Tibial artery (tissue), 4 donors: ENCODE measurements at regions not wholly inside any gene's neighbourhood (a gene's known extent, or its start where the extent isn't known, plus 50 kb on each side); places are given as distances from the start of the nearest gene placed in this dataset.

Source experiments
- DNase-seq, 2 donors: peaks; one replicate each; pipeline ENCODE4 v3.0.0-alpha.2; 2019
- H3K27ac ChIP-seq, 2 donors: fragments of 200-600 bp; sonication (generic) in 1 of 2; 1 replicate in 1 of 2; 2 replicates in 1 of 2; pipeline ENCODE4 v1.5.1; 2018 to 2019; ENCODE audit warnings: mild to moderate bottlenecking in 1 of 2
- H3K27me3 ChIP-seq, 2 donors: fragments of 200-600 bp; sonication (generic) in 1 of 2; one replicate each; pipeline versions ENCODE4 v1.5.1 to v1.6.0; 2016 to 2019
- H3K36me3 ChIP-seq, 3 donors: fragments of 200-600 bp; sonication (generic) in 2 of 3; one replicate each; pipeline ENCODE4 v1.5.1; 2016 to 2019; ENCODE audit warnings: mild to moderate bottlenecking in 2 of 3
- H3K4me1 ChIP-seq, 4 donors: fragments of 200-600 bp; sonication (generic) in 2 of 4; 1 replicate in 3 of 4; 2 replicates in 1 of 4; pipeline ENCODE4 v1.5.1; 2016 to 2019
- H3K4me3 ChIP-seq, 2 donors: fragments of 200-600 bp; sonication (generic) in 1 of 2; 1 replicate in 1 of 2; 2 replicates in 1 of 2; pipeline ENCODE4 v1.5.1; 2018 to 2019; ENCODE audit warnings: mild to moderate bottlenecking in 2 of 2
- H3K9me3 ChIP-seq, 3 donors: fragments of 200-600 bp; sonication (generic) in 1 of 3; one replicate each; pipeline ENCODE4 v1.5.1; 2016 to 2019
- intact Hi-C: fragments of 100-400 bp; cut with DNase I; formaldehyde crosslinking; loops from one replicate; pipeline ENCODE4 v1.15.0; 2023; ENCODE audit warnings: low total_unique reads
- TF ChIP-seq, protein P1 (sequence below), 2 experiments: fragments of 200-600 bp in 1 of 2; fragments of 450-650 bp in 1 of 2; IDR thresholded peaks; one replicate each; pipeline ENCODE4 v1.5.1; 2017 to 2019; ENCODE audit warnings: antibody characterized with exemption in 2 of 2, mild to moderate bottlenecking in 1 of 2, moderate library complexity in 1 of 2

DNA sequence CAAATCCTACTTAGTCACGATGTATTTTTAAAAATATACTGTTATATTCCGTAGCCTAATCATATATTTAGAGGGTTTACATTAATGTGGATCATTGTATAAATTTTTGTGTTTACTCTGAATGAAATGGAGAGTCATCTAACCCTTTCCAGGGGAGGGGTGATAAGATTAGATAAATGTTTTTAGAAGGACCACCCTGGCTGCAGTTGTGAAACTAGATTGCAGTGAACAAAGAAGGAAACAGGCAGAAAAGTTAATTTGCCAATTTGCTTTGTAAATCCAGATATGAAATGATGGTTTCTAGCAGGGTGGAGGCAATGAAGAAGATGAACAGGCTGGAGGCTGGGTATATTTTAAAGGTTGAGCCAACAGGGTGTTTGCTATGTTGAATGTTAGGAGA, 477.7 kb upstream of the ZMIZ1 start:
- TF ChIP-seq, protein P1, sequence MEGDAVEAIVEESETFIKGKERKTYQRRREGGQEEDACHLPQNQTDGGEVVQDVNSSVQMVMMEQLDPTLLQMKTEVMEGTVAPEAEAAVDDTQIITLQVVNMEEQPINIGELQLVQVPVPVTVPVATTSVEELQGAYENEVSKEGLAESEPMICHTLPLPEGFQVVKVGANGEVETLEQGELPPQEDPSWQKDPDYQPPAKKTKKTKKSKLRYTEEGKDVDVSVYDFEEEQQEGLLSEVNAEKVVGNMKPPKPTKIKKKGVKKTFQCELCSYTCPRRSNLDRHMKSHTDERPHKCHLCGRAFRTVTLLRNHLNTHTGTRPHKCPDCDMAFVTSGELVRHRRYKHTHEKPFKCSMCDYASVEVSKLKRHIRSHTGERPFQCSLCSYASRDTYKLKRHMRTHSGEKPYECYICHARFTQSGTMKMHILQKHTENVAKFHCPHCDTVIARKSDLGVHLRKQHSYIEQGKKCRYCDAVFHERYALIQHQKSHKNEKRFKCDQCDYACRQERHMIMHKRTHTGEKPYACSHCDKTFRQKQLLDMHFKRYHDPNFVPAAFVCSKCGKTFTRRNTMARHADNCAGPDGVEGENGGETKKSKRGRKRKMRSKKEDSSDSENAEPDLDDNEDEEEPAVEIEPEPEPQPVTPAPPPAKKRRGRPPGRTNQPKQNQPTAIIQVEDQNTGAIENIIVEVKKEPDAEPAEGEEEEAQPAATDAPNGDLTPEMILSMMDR (IDR thresholded peaks at IDR 0.05) = no peak
- intact Hi-C loops = no loop called here

DNA sequence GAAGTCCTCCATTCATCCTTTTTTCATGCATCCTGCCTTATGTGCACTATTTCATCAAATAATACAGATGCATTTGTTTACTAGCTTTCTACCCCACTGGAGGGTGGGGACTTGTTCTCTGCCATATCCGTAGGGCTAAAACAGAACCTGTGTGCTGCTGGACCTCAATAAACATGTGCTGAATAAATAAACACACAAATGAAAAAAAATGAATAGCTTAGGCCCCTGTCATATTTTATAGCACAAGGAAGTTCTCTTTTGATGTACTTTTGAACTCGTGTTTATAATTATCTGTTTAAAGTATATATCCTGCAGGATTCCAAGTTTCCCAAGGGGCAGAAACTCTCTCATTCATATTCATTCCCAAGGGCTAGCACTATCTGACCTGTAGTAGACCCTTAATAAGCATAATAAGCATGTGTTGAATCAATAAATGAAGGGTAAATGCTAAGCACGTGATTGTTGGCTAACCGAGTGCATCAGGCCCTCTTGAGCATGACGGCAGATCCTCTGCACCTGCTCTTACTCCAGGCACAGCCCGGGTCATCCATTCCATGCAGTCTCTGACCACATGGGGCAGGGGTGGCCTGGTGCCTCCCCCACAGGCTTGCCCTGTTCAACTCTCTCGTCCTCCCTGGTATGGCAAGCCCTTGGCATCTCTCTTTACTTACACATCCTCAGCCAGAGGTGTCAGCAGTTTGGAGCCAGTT, 474.1 kb upstream of the ZMIZ1 start:
- no peak for DNase-seq
- intact Hi-C loops = no loop called here
- peaks cover 0 to 3% of the 10 kb centered on the region in 2 donors for H3K27me3 ChIP-seq

More for the DNA sequence above, 477.7 kb upstream of the ZMIZ1 start:
- peaks cover 0 to 8% (median 4%) of the 10 kb centered on the region in 4 donors for H3K4me1 ChIP-seq
- H3K36me3 ChIP-seq = no peaks in the 10 kb centered on the region
- no peak for DNase-seq
- no peak overlapping the region for H3K27ac ChIP-seq
- H3K9me3 ChIP-seq = no peaks in the 10 kb centered on the region
- no peaks in the 10 kb centered on the region for H3K27me3 ChIP-seq
- H3K4me3 ChIP-seq = no peak overlapping the region

DNA sequence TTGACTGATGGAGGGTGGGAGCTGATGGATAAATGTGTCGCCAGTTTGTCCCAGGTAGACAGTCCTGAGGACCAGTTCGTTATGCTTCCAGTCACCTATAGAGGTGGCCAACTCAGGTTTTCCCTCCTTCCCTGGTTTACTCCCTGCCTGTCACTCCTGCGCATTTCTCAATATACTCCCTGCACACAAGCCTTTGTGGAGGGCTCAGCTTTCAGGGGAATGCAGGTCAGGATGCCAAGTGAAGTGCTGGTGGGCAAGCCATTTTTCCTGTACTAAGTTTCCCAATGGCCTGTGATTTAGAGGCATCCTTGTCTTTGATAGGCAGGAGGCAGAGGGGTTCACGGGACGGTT, 473.5 kb upstream of the ZMIZ1 start:
- DNase-seq = no peak
- intact Hi-C loops = no loop called here
- TF ChIP-seq, protein P1 (IDR thresholded peaks at IDR 0.05) = no peak
- Histone ChIP-seq H3K4me1 (no peaks in the 10 kb centered on the region), H3K27me3 (peaks cover 0 to 3% of the 10 kb centered on the region in 2 donors), H3K9me3 (no peaks in the 10 kb centered on the region), H3K4me3 (no peak overlapping the region), H3K27ac (no peak overlapping the region), H3K36me3 (no peaks in the 10 kb centered on the region)

More for the DNA sequence above, 474.1 kb upstream of the ZMIZ1 start:
- H3K36me3 ChIP-seq = no peaks in the 10 kb centered on the region
- no peaks in the 10 kb centered on the region for H3K9me3 ChIP-seq
- no peak overlapping the region for H3K27ac ChIP-seq
- H3K4me3 ChIP-seq = no peak overlapping the region
- no peaks in the 10 kb centered on the region for H3K4me1 ChIP-seq
- TF ChIP-seq, protein P1 (IDR thresholded peaks at IDR 0.05) = no peak

GRCh38 chr10:78596556-78596955, 472.2 kb upstream of the ZMIZ1 start:
- Histone ChIP-seq H3K4me3 (no peak overlapping the region), H3K4me1 (no peaks in the 10 kb centered on the region), H3K27ac (no peak overlapping the region), H3K9me3 (no peaks in the 10 kb centered on the region), H3K36me3 (no peaks in the 10 kb centered on the region), H3K27me3 (peaks cover 0 to 3% of the 10 kb centered on the region in 2 donors)
- TF ChIP-seq, protein P1 (IDR thresholded peaks at IDR 0.05) = no peak
- DNase-seq = no peak
- intact Hi-C loops = no loop called here

GRCh38 chr10:78597796-78598555, 470.8 kb upstream of the ZMIZ1 start:
- intact Hi-C loops = no loop called here
- no peak overlapping the region for H3K4me3 ChIP-seq
- H3K27me3 ChIP-seq = peaks cover 0 to 3% of the 10 kb centered on the region in 2 donors
- H3K27ac ChIP-seq = no peak overlapping the region
- H3K4me1 ChIP-seq = no peaks in the 10 kb centered on the region
- DNase-seq = no peak
- TF ChIP-seq, protein P1 (IDR thresholded peaks at IDR 0.05) = no peak
- H3K9me3 ChIP-seq = no peaks in the 10 kb centered on the region
- H3K36me3 ChIP-seq = no peaks in the 10 kb centered on the region
